KBM-7 (cell line): ENCODE measurements at regions not wholly inside any gene's neighbourhood (a gene's known extent, or its start where the extent isn't known, plus 50 kb on each side); places are given as distances from the start of the nearest gene placed in this dataset.
"Not testable (repeated sequence)": the region's sequence is repeated elsewhere in the genome, so short reads cannot be mapped to it uniquely, and the experiment has no call there.

ENCODE experiments used
- DNase-seq: peaks from one replicate; pipeline ENCODE4 v3.0.0-alpha.2; 2015
- in situ Hi-C: fragments of 300-500 bp; cut with MboI; formaldehyde crosslinking; loops from 2 replicates; pipeline ENCODE4 v1.14.3; 2020; ENCODE audit warnings: low sequenced_read_pairs, low pct_unique_long_range_greater_than_20kb, mixed read lengths

GRCh38 chr4:154973244-154974035 lies 192.4 kb downstream of the RBM46 start:
- DNase-seq: no peak
- in situ Hi-C loops: no loop called here

- in situ Hi-C loops: no loop called here
- DNase-seq: no peak
Measured at GRCh38 chr4:154977228-154977627, 196.2 kb downstream of the RBM46 start.

- in situ Hi-C loops: no loop called here
- DNase-seq: peak; percentile 46
Measured at GRCh38 chr4:154982187-154983047, 201.3 kb downstream of the RBM46 start.

- DNase-seq: no peak
- in situ Hi-C loops: no loop called here
Measured at GRCh38 chr4:154983714-154984113, 202.6 kb downstream of the RBM46 start.

DNA sequence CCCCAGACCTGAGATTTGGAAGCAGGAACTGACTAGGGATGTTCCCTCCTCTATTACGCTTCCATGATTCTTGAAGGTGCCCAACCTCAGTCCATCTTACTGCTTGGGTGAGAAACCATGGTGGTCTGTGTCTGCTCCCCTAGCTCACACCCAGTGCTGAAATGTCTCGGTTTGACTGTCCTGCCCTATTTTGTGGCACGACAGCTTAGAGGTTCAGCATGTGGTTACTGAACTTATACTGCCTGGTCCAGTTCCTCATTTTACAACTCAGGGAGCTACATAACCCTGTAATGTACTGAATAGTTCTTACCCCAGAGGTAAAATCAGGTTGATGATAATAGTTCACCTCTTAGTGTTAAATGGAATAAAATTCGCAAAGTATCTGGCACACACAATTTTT lies 203.1 kb downstream of the RBM46 start:
- in situ Hi-C loops: no loop called here
- no peak for DNase-seq

- in situ Hi-C loops: no loop called here
- DNase-seq: no peak
Measured at GRCh38 chr4:154984616-154985015, 203.5 kb downstream of the RBM46 start.

GRCh38 chr4:154985673-154986072 lies 204.6 kb downstream of the RBM46 start:
- DNase-seq: no peak
- in situ Hi-C loops: no loop called here

- no peak for DNase-seq
- in situ Hi-C loops: no loop called here
Measured at GRCh38 chr4:154988511-154988910, 207.4 kb downstream of the RBM46 start.

- in situ Hi-C loops: no loop called here
- DNase-seq: no peak
Measured at GRCh38 chr4:154989511-154989910, 208.4 kb downstream of the RBM46 start.

GRCh38 chr4:154997866-154998265 lies 210.6 kb upstream of the NPY2R start:
- DNase-seq, in situ Hi-C loops: not testable (repeated sequence)

- peak; percentile 6 for DNase-seq
Measured at GRCh38 chr4:154998284-154998683, 210.2 kb upstream of the NPY2R start.

GRCh38 chr4:154998773-154999172 lies 209.7 kb upstream of the NPY2R start:
- in situ Hi-C loops: no loop called here
- no peak for DNase-seq

More at GRCh38 chr4:154998284-154998683, 210.2 kb upstream of the NPY2R start:
- in situ Hi-C loops: no loop called here

DNA sequence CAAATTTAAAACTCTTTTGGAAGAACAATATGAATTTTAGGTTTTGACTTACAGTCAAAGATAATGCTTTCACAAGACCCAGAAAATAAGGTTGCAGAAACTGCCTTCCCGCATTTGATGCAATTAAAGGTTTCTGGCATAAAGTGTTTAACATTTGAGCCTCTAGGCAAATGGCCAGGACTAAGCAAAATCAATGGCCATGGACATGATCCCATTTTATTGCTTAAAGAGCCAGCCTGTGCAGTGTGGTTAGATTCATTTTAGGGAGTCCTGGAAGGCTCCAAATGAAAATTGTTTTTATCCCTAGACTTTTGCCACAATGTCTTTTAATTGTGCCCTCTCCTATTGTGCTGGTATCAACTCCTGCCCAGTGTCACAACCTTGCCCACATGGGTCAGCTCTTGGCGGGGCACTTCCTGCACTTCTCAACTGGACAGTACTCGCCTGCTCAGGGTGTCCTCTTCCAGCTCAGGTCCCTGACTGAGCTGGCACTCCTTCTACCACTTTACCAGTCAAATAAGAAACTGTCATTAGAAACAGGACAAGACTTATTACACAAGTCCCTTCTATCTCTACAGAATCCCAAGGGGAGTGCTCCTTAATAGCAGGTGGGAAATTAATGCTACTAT lies 208.4 kb upstream of the NPY2R start:
- DNase-seq: no peak
- in situ Hi-C loops: no loop called here

DNA sequence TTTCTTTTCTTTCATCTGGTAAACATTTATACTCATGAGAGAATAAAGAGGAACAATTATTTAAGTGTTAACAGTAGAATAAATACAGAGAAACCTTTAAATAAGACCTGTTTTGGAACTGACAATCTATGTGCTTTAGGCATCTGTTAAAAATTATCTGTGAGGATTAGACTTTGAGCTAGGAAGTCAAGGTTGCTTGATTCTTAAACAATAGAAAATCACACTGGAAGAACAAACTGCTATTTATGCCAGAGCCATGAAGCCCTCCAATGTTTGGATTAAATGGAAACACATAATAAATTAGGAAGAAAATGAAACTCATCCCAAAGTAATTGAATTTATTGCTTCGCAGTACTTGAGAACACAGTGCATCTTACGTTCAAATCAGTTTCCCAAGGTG lies 207.2 kb upstream of the NPY2R start:
- no peak for DNase-seq
- in situ Hi-C loops: no loop called here

DNA sequence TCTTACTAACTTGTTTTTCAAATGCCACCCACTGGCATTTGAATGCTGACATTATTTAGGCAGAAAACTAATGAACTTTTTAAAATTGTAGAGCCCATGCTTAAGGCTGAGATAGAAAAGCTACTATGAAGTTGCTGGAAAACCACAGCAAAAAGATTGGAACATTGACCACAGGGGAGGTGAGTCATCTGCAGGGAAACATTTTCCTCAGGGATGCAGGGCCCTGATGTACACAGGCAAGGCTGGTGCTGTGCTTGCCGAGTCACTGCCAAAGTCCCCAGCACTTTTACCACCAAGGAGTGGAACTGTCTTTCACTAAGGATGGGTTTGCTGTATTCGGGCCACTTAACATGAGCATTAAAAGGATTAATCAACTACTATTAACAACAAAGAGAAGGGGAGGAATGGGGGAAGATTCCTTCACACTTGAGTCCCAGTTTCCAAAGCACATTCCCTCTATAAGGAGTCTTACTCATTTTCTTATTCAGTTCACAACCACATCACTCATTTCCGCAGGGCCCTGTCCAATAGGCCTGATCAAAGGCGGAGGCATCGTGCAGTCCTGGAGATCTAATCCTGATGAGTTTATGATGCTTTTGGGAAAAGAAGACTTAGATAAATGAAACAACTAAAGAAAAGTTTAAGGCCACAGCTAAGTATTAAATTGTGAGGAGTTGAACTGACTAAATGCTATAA lies 202.9 kb upstream of the NPY2R start:
- DNase-seq: no peak
- in situ Hi-C loops: no loop called here

DNA sequence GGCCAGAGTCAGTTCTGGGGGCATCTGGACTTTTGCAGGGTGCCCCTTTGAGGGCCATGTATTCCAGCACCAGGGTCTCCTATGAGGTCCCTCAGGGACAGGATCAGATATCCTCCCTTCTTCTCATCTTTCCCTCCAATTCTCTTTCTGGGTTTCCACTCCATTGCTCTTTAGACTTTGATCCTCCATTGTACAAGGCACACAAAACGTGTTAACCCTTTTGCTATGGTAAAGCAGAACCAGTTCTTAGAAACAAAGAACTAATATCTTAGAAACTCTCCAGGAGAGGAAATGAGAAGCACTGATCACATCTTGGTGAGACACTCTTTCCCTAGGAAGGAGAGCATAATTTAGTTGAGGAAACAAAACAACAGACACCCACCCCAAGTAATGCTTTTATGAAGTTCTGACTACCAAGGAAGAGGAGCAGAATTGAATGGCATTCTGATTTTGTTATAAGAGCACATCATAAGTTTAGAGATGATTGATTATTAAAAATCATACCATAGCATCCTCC lies 200.7 kb upstream of the NPY2R start:
- in situ Hi-C loops: no loop called here
- DNase-seq: no peak

DNA sequence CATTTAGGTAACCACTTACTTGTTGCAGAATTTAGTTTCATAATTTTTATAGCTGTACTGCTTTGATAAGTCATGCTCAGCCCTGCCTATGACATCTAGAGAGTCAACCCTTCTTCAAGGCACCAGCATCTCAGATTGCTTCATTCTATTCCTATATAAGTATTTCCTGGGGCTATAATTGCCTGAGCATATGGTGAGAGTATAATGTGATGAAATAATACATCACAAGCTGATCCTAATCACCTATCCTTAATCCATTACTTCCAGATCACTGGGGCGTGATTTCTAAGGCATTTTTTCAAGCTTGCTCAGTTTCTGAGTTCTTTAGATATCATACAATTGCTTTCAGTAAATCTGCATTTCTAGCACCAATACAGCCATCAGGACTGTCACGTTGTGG lies 200.0 kb upstream of the NPY2R start:
- in situ Hi-C loops: no loop called here
- DNase-seq: no peak

- in situ Hi-C loops: no loop called here
- no peak for DNase-seq
Measured at GRCh38 chr4:155009288-155009687, 199.1 kb upstream of the NPY2R start.

GRCh38 chr4:155010376-155010775 lies 198.1 kb upstream of the NPY2R start:
- DNase-seq: no peak
- in situ Hi-C loops: no loop called here
